Glutamatergic neuron (in vitro differentiated cells): ENCODE measurements at regions not wholly inside any gene's neighbourhood (a gene's known extent, or its start where the extent isn't known, plus 50 kb on each side); places are given as distances from the start of the nearest gene placed in this dataset.

Source experiments
- DNase-seq: peaks from one replicate; pipeline ENCODE4 v3.0.0; 2022
- H3K27ac Mint-ChIP-seq: one replicate; pipeline ENCODE4 v1.8.0; 2020; ENCODE audit warnings: mild to moderate bottlenecking, mixed read lengths, inconsistent platforms; ENCODE audit not compliant: unreplicated experiment
- H3K27me3 Mint-ChIP-seq: one replicate; pipeline ENCODE4 v1.8.0; 2020; ENCODE audit warnings: mild to moderate bottlenecking, moderate library complexity, mixed read lengths, inconsistent platforms; ENCODE audit not compliant: unreplicated experiment
- H3K36me3 Mint-ChIP-seq: one replicate; pipeline ENCODE4 v1.8.0; 2020; ENCODE audit warnings: mild to moderate bottlenecking, mixed read lengths, inconsistent platforms; ENCODE audit not compliant: unreplicated experiment
- H3K4me1 Mint-ChIP-seq: one replicate; pipeline ENCODE4 v1.8.0; 2020; ENCODE audit warnings: mild to moderate bottlenecking, low read depth, mixed read lengths, inconsistent platforms; ENCODE audit not compliant: unreplicated experiment
- H3K4me3 Mint-ChIP-seq: one replicate; pipeline ENCODE4 v1.8.0; 2020; ENCODE audit warnings: mild to moderate bottlenecking, mixed read lengths, inconsistent platforms; ENCODE audit not compliant: unreplicated experiment
- H3K9me3 Mint-ChIP-seq: one replicate; pipeline ENCODE4 v1.8.0; 2020; ENCODE audit warnings: mild to moderate bottlenecking, moderate library complexity, mixed read lengths, inconsistent platforms; ENCODE audit not compliant: unreplicated experiment
- CTCF ChIP-seq: fragments of 200-600 bp; sonication (generic); IDR thresholded peaks from one replicate; pipeline ENCODE4 v1.5.0; 2021; ENCODE audit not compliant: partially characterized antibody, unreplicated experiment

- H3K4me1 Mint-ChIP-seq = no peaks in the 10 kb centered on the region
- no peak for DNase-seq
- no peak overlapping the region for H3K4me3 Mint-ChIP-seq
- no peaks in the 10 kb centered on the region for H3K36me3 Mint-ChIP-seq
- TF ChIP-seq CTCF = no peak
- no peak overlapping the region for H3K27ac Mint-ChIP-seq
- no peaks in the 10 kb centered on the region for H3K9me3 Mint-ChIP-seq
- peaks cover under 1% of the 10 kb centered on the region for H3K27me3 Mint-ChIP-seq
These were observed 278.7 kb downstream of the RAD51AP2 start for GRCh38 chr2:17239550-17239949.

GRCh38 chr2:17235167-17235566, 283.1 kb downstream of the RAD51AP2 start:
- Mint-ChIP-seq H3K4me3 (no peak overlapping the region), H3K4me1 (no peaks in the 10 kb centered on the region), H3K27me3 (no peaks in the 10 kb centered on the region), H3K9me3 (no peaks in the 10 kb centered on the region), H3K36me3 (no peaks in the 10 kb centered on the region), H3K27ac (no peak overlapping the region)
- no peak for DNase-seq
- no peak for TF ChIP-seq CTCF

- no peak for DNase-seq
- no peak overlapping the region for H3K4me3 Mint-ChIP-seq
- no peaks in the 10 kb centered on the region for H3K36me3 Mint-ChIP-seq
- TF ChIP-seq CTCF = no peak
- no peaks in the 10 kb centered on the region for H3K4me1 Mint-ChIP-seq
- H3K27ac Mint-ChIP-seq = no peak overlapping the region
- no peaks in the 10 kb centered on the region for H3K27me3 Mint-ChIP-seq
- H3K9me3 Mint-ChIP-seq = peaks cover 3% of the 10 kb centered on the region
These were observed 285.3 kb downstream of the RAD51AP2 start for GRCh38 chr2:17232776-17233556.

GRCh38 chr2:17231394-17231965, 286.8 kb downstream of the RAD51AP2 start:
- no peaks in the 10 kb centered on the region for H3K4me1 Mint-ChIP-seq

More at GRCh38 chr2:17231394-17231965, 286.8 kb downstream of the RAD51AP2 start:
- no peaks in the 10 kb centered on the region for H3K27me3 Mint-ChIP-seq
- H3K4me3 Mint-ChIP-seq = no peak overlapping the region
- H3K27ac Mint-ChIP-seq = no peak overlapping the region
- peaks cover 3% of the 10 kb centered on the region for H3K9me3 Mint-ChIP-seq
- no peaks in the 10 kb centered on the region for H3K36me3 Mint-ChIP-seq
- TF ChIP-seq CTCF = no peak
- no peak for DNase-seq
